NCI-H1092 (cell line): ENCODE measurements at regions not wholly inside any gene's neighbourhood (a gene's known extent, or its start where the extent isn't known, plus 50 kb on each side); places are given as distances from the start of the nearest gene placed in this dataset.

ENCODE experiments used
- DNase-seq: peaks from one replicate; lab custom pipeline; 2025; lab: John Stamatoyannopoulos, UW

- DNase-seq, result no peak
These were observed 50.7 kb upstream of the NOCT start for GRCh38 chr4:138964716-138965426.

- DNase-seq, result no peak
These were observed 52.2 kb upstream of the NOCT start for GRCh38 chr4:138963412-138963811.

GRCh38 chr4:138961664-138962063 is 53.9 kb upstream of the NOCT start:
- no peak for DNase-seq

- no peak for DNase-seq
These were observed 54.5 kb upstream of the NOCT start for GRCh38 chr4:138961129-138961528.

GRCh38 chr4:138960175-138960710 is 55.3 kb upstream of the NOCT start:
- DNase-seq, result no peak

- DNase-seq, result no peak
These were observed 56.3 kb upstream of the NOCT start for GRCh38 chr4:138959097-138959815.

- DNase-seq, result no peak
These were observed 57.1 kb upstream of the NOCT start for GRCh38 chr4:138958519-138958918.

- no peak for DNase-seq
These were observed 58.3 kb upstream of the NOCT start for GRCh38 chr4:138957302-138957701.

- no peak for DNase-seq
These were observed 61.2 kb upstream of the NOCT start for GRCh38 chr4:138954428-138954827.

GRCh38 chr4:138953961-138954371 is 61.6 kb upstream of the NOCT start:
- DNase-seq, result no peak

GRCh38 chr4:138952411-138952810 is 63.2 kb upstream of the NOCT start:
- DNase-seq, result no peak

GRCh38 chr4:138951764-138952163 is 63.8 kb upstream of the NOCT start:
- DNase-seq, result no peak

GRCh38 chr4:138949866-138950265 is 65.7 kb upstream of the NOCT start:
- DNase-seq, result no peak

- no peak for DNase-seq
These were observed 66.7 kb upstream of the NOCT start for GRCh38 chr4:138948918-138949317.

- DNase-seq, result no peak
These were observed 69.3 kb upstream of the NOCT start for GRCh38 chr4:138946306-138946705.

- no peak for DNase-seq
These were observed 69.7 kb upstream of the NOCT start for GRCh38 chr4:138945840-138946239.

- DNase-seq, result no peak
These were observed 70.2 kb upstream of the NOCT start for GRCh38 chr4:138945401-138945800.

GRCh38 chr4:138943893-138944292 is 71.7 kb upstream of the NOCT start:
- DNase-seq, result no peak

- no peak for DNase-seq
These were observed 74.5 kb upstream of the NOCT start for GRCh38 chr4:138941037-138941436.

- no peak for DNase-seq
These were observed 75.6 kb upstream of the NOCT start for GRCh38 chr4:138939960-138940359.

GRCh38 chr4:138938366-138938690 is 77.3 kb upstream of the NOCT start:
- DNase-seq, result no peak

- DNase-seq, result no peak
These were observed 80.3 kb upstream of the NOCT start for GRCh38 chr4:138935135-138935807.

- no peak for DNase-seq
These were observed 88.5 kb upstream of the NOCT start for GRCh38 chr4:138927072-138927471.
